ENCODE measurements at regions not wholly inside any gene's neighbourhood (a gene's known extent, or its start where the extent isn't known, plus 50 kb on each side); places are given as distances from the start of the nearest gene placed in this dataset.
"Not testable (repeated sequence)": the region's sequence is repeated elsewhere in the genome, so short reads cannot be mapped to it uniquely, and the experiment has no call there.

- no peak for DNase-seq (ENCODE audit: low spot score)
Observed at GRCh38 chr10:65143723-65144122, 1622.5 kb downstream of the REEP3 start.

GRCh38 chr10:65149878-65150277, 1628.7 kb downstream of the REEP3 start:
- no peak for DNase-seq (ENCODE audit: low spot score)

GRCh38 chr10:65166272-65166671, 1645.1 kb downstream of the REEP3 start:
- no peak for DNase-seq (ENCODE audit: low spot score)

GRCh38 chr10:65172249-65172648, 1651.0 kb downstream of the REEP3 start:
- DNase-seq (ENCODE audit: low spot score) = no peak

GRCh38 chr10:65176994-65177393, 1655.8 kb downstream of the REEP3 start:
- DNase-seq (ENCODE audit: low spot score) = no peak

GRCh38 chr10:65183236-65183635, 1662.0 kb downstream of the REEP3 start:
- DNase-seq (ENCODE audit: low spot score) = no peak

- DNase-seq (ENCODE audit: low spot score) = not testable (repeated sequence)
Observed at GRCh38 chr10:65186668-65187067, 1665.5 kb downstream of the REEP3 start.

- DNase-seq (ENCODE audit: low spot score) = no peak
Observed at GRCh38 chr10:65194126-65194525, 1672.9 kb downstream of the REEP3 start.

- no peak for DNase-seq (ENCODE audit: low spot score)
Observed at GRCh38 chr10:65194555-65194954, 1673.4 kb downstream of the REEP3 start.

GRCh38 chr10:65196111-65196510, 1674.9 kb downstream of the REEP3 start:
- no peak for DNase-seq (ENCODE audit: low spot score)

GRCh38 chr10:65197935-65198334, 1676.7 kb downstream of the REEP3 start:
- no peak for DNase-seq (ENCODE audit: low spot score)

GRCh38 chr10:65201491-65201890, 1680.3 kb downstream of the REEP3 start:
- no peak for DNase-seq (ENCODE audit: low spot score)

- DNase-seq (ENCODE audit: low spot score) = no peak
Observed at GRCh38 chr10:65204999-65205398, 1683.8 kb downstream of the REEP3 start.

GRCh38 chr10:65213170-65213569, 1692.0 kb downstream of the REEP3 start:
- no peak for DNase-seq (ENCODE audit: low spot score)

- DNase-seq (ENCODE audit: low spot score) = no peak
Observed at GRCh38 chr10:65219444-65219843, 1698.2 kb downstream of the REEP3 start.

GRCh38 chr10:65231148-65231547, 1694.7 kb upstream of the LRRTM3 start:
- no peak for DNase-seq (ENCODE audit: low spot score)

- no peak for DNase-seq (ENCODE audit: low spot score)
Observed at GRCh38 chr10:65234261-65234660, 1691.6 kb upstream of the LRRTM3 start.

GRCh38 chr10:65235266-65235665, 1690.6 kb upstream of the LRRTM3 start:
- no peak for DNase-seq (ENCODE audit: low spot score)

GRCh38 chr10:65235846-65236245, 1690.0 kb upstream of the LRRTM3 start:
- no peak for DNase-seq (ENCODE audit: low spot score)

GRCh38 chr10:65265451-65265954, 1660.3 kb upstream of the LRRTM3 start:
- DNase-seq (ENCODE audit: low spot score) = no peak

- DNase-seq (ENCODE audit: low spot score) = not testable (repeated sequence)
Observed at GRCh38 chr10:65269551-65269950, 1656.3 kb upstream of the LRRTM3 start.

GRCh38 chr10:65270969-65271368, 1654.9 kb upstream of the LRRTM3 start:
- no peak for DNase-seq (ENCODE audit: low spot score)

- DNase-seq (ENCODE audit: low spot score) = no peak
Observed at GRCh38 chr10:65273115-65273514, 1652.7 kb upstream of the LRRTM3 start.

GRCh38 chr10:65275296-65275695, 1650.5 kb upstream of the LRRTM3 start:
- DNase-seq (ENCODE audit: low spot score) = no peak

Data from CD4-positive, alpha-beta T cell treated with Interleukin-2 at 100 ng/mL for 4 hours (primary cell).